GM23338 (cell line): ENCODE measurements at regions not wholly inside any gene's neighbourhood (a gene's known extent, or its start where the extent isn't known, plus 50 kb on each side); places are given as distances from the start of the nearest gene placed in this dataset.

Experiments used
- ATAC-seq: fragments of 200-7000 bp; cut with Tn5 transposase; 3 replicates; pipeline ENCODE4 v1.9.1; 2020
- DNase-seq: peaks from one replicate; pipeline ENCODE4 v3.0.0-alpha.2; 2015; ENCODE audit warnings: low spot score
- H2AFZ ChIP-seq: fragments of 200-600 bp; sonication (generic); 2 replicates; pipeline ENCODE4 v1.8.0; 2016; ENCODE audit warnings: antibody characterized with exemption, mild to moderate bottlenecking, moderate library complexity
- H3F3A ChIP-seq: fragments of 200-600 bp; sonication (generic); replicated peaks from 2 replicates; pipeline ENCODE4 v1.8.0; 2017; ENCODE audit warnings: antibody characterized with exemption, mixed run types, low read depth
- H3K27ac ChIP-seq: fragments of 200-600 bp; sonication (generic); 2 replicates; pipeline ENCODE4 v1.6.1; 2016; ENCODE audit warnings: low read depth
- H3K27me3 ChIP-seq: fragments of 200-600 bp; sonication (generic); 2 replicates; pipeline ENCODE4 v1.8.0; 2016; ENCODE audit warnings: mild to moderate bottlenecking, mixed run types, moderate library complexity; ENCODE audit not compliant: insufficient read depth
- H3K36me3 ChIP-seq: fragments of 200-600 bp; sonication (generic); 2 replicates; pipeline ENCODE4 v1.8.0; 2016; ENCODE audit warnings: mild to moderate bottlenecking; ENCODE audit not compliant: insufficient read depth
- H3K4me1 ChIP-seq: fragments of 200-600 bp; sonication (generic); 2 replicates; pipeline ENCODE4 v1.8.0; 2016; ENCODE audit warnings: mild to moderate bottlenecking, moderate library complexity; ENCODE audit not compliant: insufficient read depth
- H3K4me2 ChIP-seq: fragments of 200-600 bp; sonication (generic); 2 replicates; pipeline ENCODE4 v1.7.1; 2017; ENCODE audit warnings: mixed run types
- H3K4me3 ChIP-seq: fragments of 200-600 bp; sonication (generic); 2 replicates; pipeline ENCODE4 v1.6.1; 2016; ENCODE audit warnings: mixed run types
- H3K79me2 ChIP-seq: fragments of 200-600 bp; sonication (generic); replicated peaks from 2 replicates; pipeline ENCODE4 v1.8.0; 2017; ENCODE audit warnings: mild to moderate bottlenecking; ENCODE audit not compliant: insufficient read depth
- H3K9me2 ChIP-seq: fragments of 200-600 bp; sonication (generic); 2 replicates; pipeline ENCODE4 v1.8.0; 2017; ENCODE audit not compliant: insufficient read depth
- H4K20me1 ChIP-seq: fragments of 200-600 bp; sonication (generic); replicated peaks from 2 replicates; pipeline ENCODE4 v1.8.0; 2017; ENCODE audit warnings: mild to moderate bottlenecking; ENCODE audit not compliant: insufficient read depth
- H3K27ac Mint-ChIP-seq: 2 replicates; pipeline ENCODE4 v1.8.0; 2020; ENCODE audit warnings: inconsistent platforms, mild to moderate bottlenecking, moderate library complexity, mixed read lengths
- H3K27me3 Mint-ChIP-seq: 3 replicates; pipeline ENCODE4 v1.8.0; 2022; ENCODE audit warnings: low read depth, mild to moderate bottlenecking, moderate library complexity, mixed read lengths, inconsistent platforms; ENCODE audit not compliant: insufficient read depth, poor library complexity
- H3K36me3 Mint-ChIP-seq: 3 replicates; pipeline ENCODE4 v1.8.0; 2021; ENCODE audit warnings: low read depth, mild to moderate bottlenecking, inconsistent platforms, moderate library complexity, mixed read lengths
- H3K4me1 Mint-ChIP-seq: 3 replicates; pipeline ENCODE4 v1.8.0; 2020; ENCODE audit warnings: mild to moderate bottlenecking, inconsistent platforms, mixed read lengths
- H3K4me3 Mint-ChIP-seq: 3 replicates; pipeline ENCODE4 v1.8.0; 2021; ENCODE audit warnings: moderate library complexity, mild to moderate bottlenecking, inconsistent platforms, mixed read lengths
- H3K9me3 Mint-ChIP-seq: 3 replicates; pipeline ENCODE4 v1.8.0; 2020; ENCODE audit warnings: moderate library complexity, mild to moderate bottlenecking, inconsistent platforms, mixed read lengths
- CREB1 ChIP-seq: fragments of 250-450 bp; sonication (Bioruptor Pico); IDR thresholded peaks from 2 replicates; pipeline ENCODE4 v1.5.0; 2020; ENCODE audit warnings: low read depth, mild to moderate bottlenecking, moderate library complexity
- EZH2 ChIP-seq: fragments of 200-600 bp; sonication (generic); IDR thresholded peaks from one replicate; pipeline ENCODE4 v1.8.0; 2017; ENCODE audit warnings: antibody characterized with exemption, mild to moderate bottlenecking, low read depth; ENCODE audit not compliant: unreplicated experiment
- EZH2phosphoT487 ChIP-seq: fragments of 200-600 bp; sonication (generic); IDR thresholded peaks from one replicate; pipeline ENCODE4 v1.8.1; 2018; ENCODE audit warnings: antibody characterized with exemption; ENCODE audit not compliant: unreplicated experiment
- JUNB ChIP-seq: IDR thresholded peaks from one replicate; pipeline ENCODE4 v1.6.1; 2016; ENCODE audit warnings: antibody characterized with exemption; ENCODE audit not compliant: unreplicated experiment
- NANOG ChIP-seq: IDR thresholded peaks from 2 replicates; pipeline ENCODE4 v1.6.1; 2016; ENCODE audit warnings: antibody characterized with exemption, borderline replicate concordance
- POLR2AphosphoS5 ChIP-seq: IDR thresholded peaks from 2 replicates; pipeline ENCODE4 v1.6.1; 2016; ENCODE audit warnings: antibody characterized with exemption, low read depth
- ZNF114 ChIP-seq: fragments of 250-450 bp; sonication (Bioruptor Pico); IDR thresholded peaks from 2 replicates; pipeline ENCODE4 v1.5.0; 2020; ENCODE audit warnings: mild to moderate bottlenecking, moderate library complexity
- ZNF331 ChIP-seq: fragments of 250-450 bp; sonication (Bioruptor Pico); IDR thresholded peaks from 2 replicates; pipeline ENCODE4 v1.5.0; 2020; ENCODE audit warnings: low read depth, mild to moderate bottlenecking, moderate library complexity
- ZNF462 ChIP-seq: fragments of 250-450 bp; sonication (Bioruptor Pico); IDR thresholded peaks from 2 replicates; pipeline ENCODE4 v1.5.0; 2020; ENCODE audit warnings: mild to moderate bottlenecking, moderate library complexity

DNA sequence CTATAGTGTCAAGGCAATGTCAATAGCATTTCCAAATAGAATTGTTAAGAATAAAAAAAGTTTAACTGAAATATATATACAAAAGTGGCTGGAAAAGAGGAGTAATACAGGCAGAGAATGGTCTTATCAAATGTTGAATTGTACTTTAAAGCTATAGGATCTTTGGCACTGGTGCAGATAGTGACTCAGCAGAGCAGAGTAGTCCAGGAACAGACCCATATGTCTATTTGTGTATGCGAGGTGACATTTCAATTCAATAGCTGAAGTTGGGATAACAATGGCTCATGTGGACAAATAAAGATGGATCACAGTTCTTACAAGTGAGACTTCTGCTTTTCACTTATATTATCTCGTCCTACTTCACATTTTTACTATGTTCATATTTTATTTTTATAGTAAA lies 543.0 kb upstream of the B3GALT2 start:
- peaks cover 30% of the 10 kb centered on the region for H3K27me3 Mint-ChIP-seq

More for the DNA sequence above, 543.0 kb upstream of the B3GALT2 start:
- no peaks in the 10 kb centered on the region; the same call in 1 of the 2 replicates for H3K4me1 ChIP-seq
- Mint-ChIP-seq H3K9me3 (peaks cover 9% of the 10 kb centered on the region), H3K36me3 (0 out of 3 replicates have a peak, but pooled peaks cover 3% of the 10 kb centered on the region), H3K4me1 (peaks cover 15% of the 10 kb centered on the region; the same call in 2 of the 3 replicates), H3K4me3 (no peak overlapping the region), H3K27ac (no peak overlapping the region)
- ATAC-seq (no peak), DNase-seq (no peak)
- H3K79me2 ChIP-seq, result no peaks in the 10 kb centered on the region
- no peak overlapping the region for H3K27ac ChIP-seq
- no peak overlapping the region for H3K4me2 ChIP-seq
- H3K4me3 ChIP-seq, result no peak overlapping the region
- TF ChIP-seq EZH2phosphoT487, result no peak
- TF ChIP-seq EZH2, result no peak
- TF ChIP-seq CREB1 (CRISPR knock-in tag), result no peak
- TF ChIP-seq ZNF462 (CRISPR knock-in tag), result no peak
- TF ChIP-seq NANOG, result no peak
- no peak for TF ChIP-seq ZNF331
- TF ChIP-seq POLR2AphosphoS5, result no peak
- TF ChIP-seq ZNF114, result no peak
- TF ChIP-seq JUNB, result no peak
- no peaks in the 10 kb centered on the region for H3K9me2 ChIP-seq
- H3F3A ChIP-seq, result no peaks in the 10 kb centered on the region
- H2AFZ ChIP-seq, result no peak overlapping the region
- H4K20me1 ChIP-seq, result 0 out of 2 replicates have a peak, but pooled peaks cover 3% of the 10 kb centered on the region
- H3K27me3 ChIP-seq, result peaks cover 56% of the 10 kb centered on the region
- no peaks in the 10 kb centered on the region for H3K36me3 ChIP-seq
